GM23338 (cell line): ENCODE measurements at regions not wholly inside any gene's neighbourhood (a gene's known extent, or its start where the extent isn't known, plus 50 kb on each side); places are given as distances from the start of the nearest gene placed in this dataset.

Experiments used
- ATAC-seq: fragments of 200-7000 bp; cut with Tn5 transposase; 3 replicates; pipeline ENCODE4 v1.9.1; 2020
- DNase-seq: peaks from one replicate; pipeline ENCODE4 v3.0.0-alpha.2; 2015; ENCODE audit warnings: low spot score
- H2AFZ ChIP-seq: fragments of 200-600 bp; sonication (generic); 2 replicates; pipeline ENCODE4 v1.8.0; 2016; ENCODE audit warnings: antibody characterized with exemption, mild to moderate bottlenecking, moderate library complexity
- H3F3A ChIP-seq: fragments of 200-600 bp; sonication (generic); replicated peaks from 2 replicates; pipeline ENCODE4 v1.8.0; 2017; ENCODE audit warnings: antibody characterized with exemption, mixed run types, low read depth
- H3K27ac ChIP-seq: fragments of 200-600 bp; sonication (generic); 2 replicates; pipeline ENCODE4 v1.6.1; 2016; ENCODE audit warnings: low read depth
- H3K27me3 ChIP-seq: fragments of 200-600 bp; sonication (generic); 2 replicates; pipeline ENCODE4 v1.8.0; 2016; ENCODE audit warnings: mild to moderate bottlenecking, mixed run types, moderate library complexity; ENCODE audit not compliant: insufficient read depth
- H3K36me3 ChIP-seq: fragments of 200-600 bp; sonication (generic); 2 replicates; pipeline ENCODE4 v1.8.0; 2016; ENCODE audit warnings: mild to moderate bottlenecking; ENCODE audit not compliant: insufficient read depth
- H3K4me1 ChIP-seq: fragments of 200-600 bp; sonication (generic); 2 replicates; pipeline ENCODE4 v1.8.0; 2016; ENCODE audit warnings: mild to moderate bottlenecking, moderate library complexity; ENCODE audit not compliant: insufficient read depth
- H3K4me2 ChIP-seq: fragments of 200-600 bp; sonication (generic); 2 replicates; pipeline ENCODE4 v1.7.1; 2017; ENCODE audit warnings: mixed run types
- H3K4me3 ChIP-seq: fragments of 200-600 bp; sonication (generic); 2 replicates; pipeline ENCODE4 v1.6.1; 2016; ENCODE audit warnings: mixed run types
- H3K79me2 ChIP-seq: fragments of 200-600 bp; sonication (generic); replicated peaks from 2 replicates; pipeline ENCODE4 v1.8.0; 2017; ENCODE audit warnings: mild to moderate bottlenecking; ENCODE audit not compliant: insufficient read depth
- H3K9me2 ChIP-seq: fragments of 200-600 bp; sonication (generic); 2 replicates; pipeline ENCODE4 v1.8.0; 2017; ENCODE audit not compliant: insufficient read depth
- H4K20me1 ChIP-seq: fragments of 200-600 bp; sonication (generic); replicated peaks from 2 replicates; pipeline ENCODE4 v1.8.0; 2017; ENCODE audit warnings: mild to moderate bottlenecking; ENCODE audit not compliant: insufficient read depth
- H3K27ac Mint-ChIP-seq: 2 replicates; pipeline ENCODE4 v1.8.0; 2020; ENCODE audit warnings: inconsistent platforms, mild to moderate bottlenecking, moderate library complexity, mixed read lengths
- H3K27me3 Mint-ChIP-seq: 3 replicates; pipeline ENCODE4 v1.8.0; 2022; ENCODE audit warnings: low read depth, mild to moderate bottlenecking, moderate library complexity, mixed read lengths, inconsistent platforms; ENCODE audit not compliant: insufficient read depth, poor library complexity
- H3K36me3 Mint-ChIP-seq: 3 replicates; pipeline ENCODE4 v1.8.0; 2021; ENCODE audit warnings: low read depth, mild to moderate bottlenecking, inconsistent platforms, moderate library complexity, mixed read lengths
- H3K4me1 Mint-ChIP-seq: 3 replicates; pipeline ENCODE4 v1.8.0; 2020; ENCODE audit warnings: mild to moderate bottlenecking, inconsistent platforms, mixed read lengths
- H3K4me3 Mint-ChIP-seq: 3 replicates; pipeline ENCODE4 v1.8.0; 2021; ENCODE audit warnings: moderate library complexity, mild to moderate bottlenecking, inconsistent platforms, mixed read lengths
- H3K9me3 Mint-ChIP-seq: 3 replicates; pipeline ENCODE4 v1.8.0; 2020; ENCODE audit warnings: moderate library complexity, mild to moderate bottlenecking, inconsistent platforms, mixed read lengths
- EZH2phosphoT487 ChIP-seq: fragments of 200-600 bp; sonication (generic); IDR thresholded peaks from one replicate; pipeline ENCODE4 v1.8.1; 2018; ENCODE audit warnings: antibody characterized with exemption; ENCODE audit not compliant: unreplicated experiment
- NANOG ChIP-seq: IDR thresholded peaks from 2 replicates; pipeline ENCODE4 v1.6.1; 2016; ENCODE audit warnings: antibody characterized with exemption, borderline replicate concordance
- ZNF114 ChIP-seq: fragments of 250-450 bp; sonication (Bioruptor Pico); IDR thresholded peaks from 2 replicates; pipeline ENCODE4 v1.5.0; 2020; ENCODE audit warnings: mild to moderate bottlenecking, moderate library complexity
- ZNF331 ChIP-seq: fragments of 250-450 bp; sonication (Bioruptor Pico); IDR thresholded peaks from 2 replicates; pipeline ENCODE4 v1.5.0; 2020; ENCODE audit warnings: low read depth, mild to moderate bottlenecking, moderate library complexity
- ZNF462 ChIP-seq: fragments of 250-450 bp; sonication (Bioruptor Pico); IDR thresholded peaks from 2 replicates; pipeline ENCODE4 v1.5.0; 2020; ENCODE audit warnings: mild to moderate bottlenecking, moderate library complexity
- TF ChIP-seq, protein P1 (sequence below), 2 experiments: fragments of 200-600 bp in 1 of 2; sonication (generic) in 1 of 2; conservative IDR thresholded peaks; 2 replicates each; pipeline versions ENCODE4 v1.5.1 to v1.6.1; 2016 to 2017; ENCODE audit warnings: antibody characterized with exemption in 2 of 2, low read depth in 2 of 2, mild to moderate bottlenecking in 2 of 2, moderate library complexity in 1 of 2
- TF ChIP-seq, protein P2 (sequence below): IDR thresholded peaks from 2 replicates; pipeline ENCODE4 v1.6.1; 2016; ENCODE audit warnings: antibody characterized with exemption

DNA sequence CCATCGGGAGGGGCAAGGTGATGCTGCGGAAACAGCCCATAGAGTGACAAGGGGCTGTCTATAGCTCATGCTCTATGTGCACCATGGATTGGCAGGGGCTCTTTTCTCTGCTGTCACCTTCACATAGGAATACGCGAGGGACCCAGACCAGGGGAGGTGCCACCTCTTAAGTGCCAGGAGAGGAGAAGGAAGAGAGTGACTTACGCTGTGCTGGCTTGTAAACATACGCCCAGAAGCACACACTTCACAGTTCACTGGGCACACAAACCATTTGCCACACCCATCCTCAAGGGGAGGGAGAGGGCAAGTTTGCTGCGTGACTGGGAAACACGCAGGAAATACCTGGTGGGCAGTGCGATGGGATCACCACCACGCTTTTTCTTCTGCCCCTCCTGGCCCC lies 65.1 kb upstream of the GPR45 start:
- no peaks in the 10 kb centered on the region for H3K79me2 ChIP-seq
- H3K4me3 ChIP-seq: no peak overlapping the region
- no peak overlapping the region for H3K4me3 Mint-ChIP-seq
- TF ChIP-seq, protein P1, sequence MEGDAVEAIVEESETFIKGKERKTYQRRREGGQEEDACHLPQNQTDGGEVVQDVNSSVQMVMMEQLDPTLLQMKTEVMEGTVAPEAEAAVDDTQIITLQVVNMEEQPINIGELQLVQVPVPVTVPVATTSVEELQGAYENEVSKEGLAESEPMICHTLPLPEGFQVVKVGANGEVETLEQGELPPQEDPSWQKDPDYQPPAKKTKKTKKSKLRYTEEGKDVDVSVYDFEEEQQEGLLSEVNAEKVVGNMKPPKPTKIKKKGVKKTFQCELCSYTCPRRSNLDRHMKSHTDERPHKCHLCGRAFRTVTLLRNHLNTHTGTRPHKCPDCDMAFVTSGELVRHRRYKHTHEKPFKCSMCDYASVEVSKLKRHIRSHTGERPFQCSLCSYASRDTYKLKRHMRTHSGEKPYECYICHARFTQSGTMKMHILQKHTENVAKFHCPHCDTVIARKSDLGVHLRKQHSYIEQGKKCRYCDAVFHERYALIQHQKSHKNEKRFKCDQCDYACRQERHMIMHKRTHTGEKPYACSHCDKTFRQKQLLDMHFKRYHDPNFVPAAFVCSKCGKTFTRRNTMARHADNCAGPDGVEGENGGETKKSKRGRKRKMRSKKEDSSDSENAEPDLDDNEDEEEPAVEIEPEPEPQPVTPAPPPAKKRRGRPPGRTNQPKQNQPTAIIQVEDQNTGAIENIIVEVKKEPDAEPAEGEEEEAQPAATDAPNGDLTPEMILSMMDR (conservative IDR thresholded peaks at IDR 0.05; ENCODE audit: low read depth in 2 of 2): no peak
- TF ChIP-seq ZNF462: no peak
- TF ChIP-seq, protein P2, sequence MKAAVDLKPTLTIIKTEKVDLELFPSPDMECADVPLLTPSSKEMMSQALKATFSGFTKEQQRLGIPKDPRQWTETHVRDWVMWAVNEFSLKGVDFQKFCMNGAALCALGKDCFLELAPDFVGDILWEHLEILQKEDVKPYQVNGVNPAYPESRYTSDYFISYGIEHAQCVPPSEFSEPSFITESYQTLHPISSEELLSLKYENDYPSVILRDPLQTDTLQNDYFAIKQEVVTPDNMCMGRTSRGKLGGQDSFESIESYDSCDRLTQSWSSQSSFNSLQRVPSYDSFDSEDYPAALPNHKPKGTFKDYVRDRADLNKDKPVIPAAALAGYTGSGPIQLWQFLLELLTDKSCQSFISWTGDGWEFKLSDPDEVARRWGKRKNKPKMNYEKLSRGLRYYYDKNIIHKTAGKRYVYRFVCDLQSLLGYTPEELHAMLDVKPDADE: no peak
- TF ChIP-seq EZH2phosphoT487: no peak
- TF ChIP-seq ZNF331 (CRISPR knock-in tag): no peak
- TF ChIP-seq NANOG: no peak
- no peak for TF ChIP-seq ZNF114
- no peak for ATAC-seq
- peaks cover 5% of the 10 kb centered on the region; the same call in 1 of the 3 replicates for H3K36me3 Mint-ChIP-seq
- no peaks in the 10 kb centered on the region for H4K20me1 ChIP-seq
- H3K27me3 Mint-ChIP-seq: peaks cover 9% of the 10 kb centered on the region
- DNase-seq: no peak
- H3K4me2 ChIP-seq: no peak overlapping the region
- H3K27ac ChIP-seq: no peak overlapping the region
- H3K27ac Mint-ChIP-seq: no peak overlapping the region
- H2AFZ ChIP-seq: no peak overlapping the region
- H3K27me3 ChIP-seq: peaks cover 13% of the 10 kb centered on the region
- peaks cover 5% of the 10 kb centered on the region; the same call in 2 of the 3 replicates for H3K9me3 Mint-ChIP-seq
- peaks cover 22% of the 10 kb centered on the region for H3K4me1 ChIP-seq
- H3F3A ChIP-seq: no peaks in the 10 kb centered on the region
- peaks cover 13% of the 10 kb centered on the region; the same call in 2 of the 3 replicates for H3K4me1 Mint-ChIP-seq
- H3K36me3 ChIP-seq: no peaks in the 10 kb centered on the region
- H3K9me2 ChIP-seq: no peaks in the 10 kb centered on the region
